ENCODE measurements at regions not wholly inside any gene's neighbourhood (a gene's known extent, or its start where the extent isn't known, plus 50 kb on each side); places are given as distances from the start of the nearest gene placed in this dataset.

DNA sequence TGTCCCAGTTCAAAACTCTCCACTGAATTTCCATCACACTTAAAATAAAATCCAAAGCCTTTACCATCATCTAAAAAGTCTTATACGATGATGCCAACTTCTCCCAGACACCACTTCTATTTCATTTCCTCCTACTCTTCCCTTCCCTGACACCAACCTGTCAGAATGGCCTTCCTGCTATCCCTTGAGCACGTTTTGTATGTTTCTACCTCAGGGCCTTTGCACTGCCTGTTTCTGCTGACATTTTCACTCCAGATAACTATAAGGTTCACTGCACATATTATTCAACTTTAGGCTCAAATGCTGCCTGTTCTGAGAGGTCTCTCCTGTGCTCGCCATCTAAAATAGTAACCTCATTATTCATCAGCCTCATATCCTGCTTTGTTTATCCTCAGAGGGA lies 269.6 kb downstream of the HTR7 start:
- TF ChIP-seq, protein P1, sequence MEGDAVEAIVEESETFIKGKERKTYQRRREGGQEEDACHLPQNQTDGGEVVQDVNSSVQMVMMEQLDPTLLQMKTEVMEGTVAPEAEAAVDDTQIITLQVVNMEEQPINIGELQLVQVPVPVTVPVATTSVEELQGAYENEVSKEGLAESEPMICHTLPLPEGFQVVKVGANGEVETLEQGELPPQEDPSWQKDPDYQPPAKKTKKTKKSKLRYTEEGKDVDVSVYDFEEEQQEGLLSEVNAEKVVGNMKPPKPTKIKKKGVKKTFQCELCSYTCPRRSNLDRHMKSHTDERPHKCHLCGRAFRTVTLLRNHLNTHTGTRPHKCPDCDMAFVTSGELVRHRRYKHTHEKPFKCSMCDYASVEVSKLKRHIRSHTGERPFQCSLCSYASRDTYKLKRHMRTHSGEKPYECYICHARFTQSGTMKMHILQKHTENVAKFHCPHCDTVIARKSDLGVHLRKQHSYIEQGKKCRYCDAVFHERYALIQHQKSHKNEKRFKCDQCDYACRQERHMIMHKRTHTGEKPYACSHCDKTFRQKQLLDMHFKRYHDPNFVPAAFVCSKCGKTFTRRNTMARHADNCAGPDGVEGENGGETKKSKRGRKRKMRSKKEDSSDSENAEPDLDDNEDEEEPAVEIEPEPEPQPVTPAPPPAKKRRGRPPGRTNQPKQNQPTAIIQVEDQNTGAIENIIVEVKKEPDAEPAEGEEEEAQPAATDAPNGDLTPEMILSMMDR (IDR thresholded peaks at IDR 0.05) = no peak
- TF ChIP-seq POLR2AphosphoS5 (IDR thresholded peaks at IDR 0.05) = no peak
